IPS-NIHi11 (cell line): ENCODE measurements at regions not wholly inside any gene's neighbourhood (a gene's known extent, or its start where the extent isn't known, plus 50 kb on each side); places are given as distances from the start of the nearest gene placed in this dataset.

Source experiments
- DNase-seq: peaks from one replicate; pipeline ENCODE4 v3.0.0; 2012; ENCODE audit warnings: mixed read lengths, low spot score

- DNase-seq = no peak
Observed at GRCh38 chr2:12970861-12971260, 254.1 kb downstream of the TRIB2 start.

- no peak for DNase-seq
Observed at GRCh38 chr2:12971581-12972365, 255.0 kb downstream of the TRIB2 start.

- DNase-seq = no peak
Observed at GRCh38 chr2:12978066-12978835, 261.5 kb downstream of the TRIB2 start.

- DNase-seq = no peak
Observed at GRCh38 chr2:12979066-12979465, 262.3 kb downstream of the TRIB2 start.

- peak; percentile 8 for DNase-seq
Observed at GRCh38 chr2:12980817-12981216, 264.1 kb downstream of the TRIB2 start.

- DNase-seq = no peak
Observed at GRCh38 chr2:12982149-12982584, 265.4 kb downstream of the TRIB2 start.

- no peak for DNase-seq
Observed at GRCh38 chr2:12987246-12987645, 270.5 kb downstream of the TRIB2 start.

- no peak for DNase-seq
Observed at GRCh38 chr2:12988279-12988678, 271.5 kb downstream of the TRIB2 start.

- DNase-seq = no peak
Observed at GRCh38 chr2:12990523-12990922, 273.8 kb downstream of the TRIB2 start.

- DNase-seq = no peak
Observed at GRCh38 chr2:12998685-12999084, 281.9 kb downstream of the TRIB2 start.

GRCh38 chr2:13000664-13001363 is 284.1 kb downstream of the TRIB2 start:
- peak; percentile 10 for DNase-seq

- DNase-seq = no peak
Observed at GRCh38 chr2:13001408-13001807, 284.7 kb downstream of the TRIB2 start.

GRCh38 chr2:13002536-13003331 is 286.0 kb downstream of the TRIB2 start:
- no peak for DNase-seq

GRCh38 chr2:13003500-13003899 is 286.8 kb downstream of the TRIB2 start:
- no peak for DNase-seq

GRCh38 chr2:13005048-13005447 is 288.3 kb downstream of the TRIB2 start:
- no peak for DNase-seq

GRCh38 chr2:13005761-13006335 is 289.1 kb downstream of the TRIB2 start:
- no peak for DNase-seq

- no peak for DNase-seq
Observed at GRCh38 chr2:13006426-13006825, 289.7 kb downstream of the TRIB2 start.

- peak; percentile 75 for DNase-seq
Observed at GRCh38 chr2:13006829-13007717, 290.3 kb downstream of the TRIB2 start.

- DNase-seq = no peak
Observed at GRCh38 chr2:13009027-13009642, 292.4 kb downstream of the TRIB2 start.

GRCh38 chr2:13010283-13010682 is 293.5 kb downstream of the TRIB2 start:
- DNase-seq = no peak
